ENCODE measurements at regions not wholly inside any gene's neighbourhood (a gene's known extent, or its start where the extent isn't known, plus 50 kb on each side); places are given as distances from the start of the nearest gene placed in this dataset.
A peak's percentile ranks its signal among the peaks of the same experiment; 100 is the strongest.

- TF ChIP-seq ZBTB7A (IDR thresholded peaks at IDR 0.05; ENCODE audit: low read depth) = no peak
These were observed 90.6 kb upstream of the FRMD6 start for GRCh38 chr14:51561141-51561540.

GRCh38 chr14:51562816-51563215 is 88.9 kb upstream of the FRMD6 start:
- TF ChIP-seq TCF12 (IDR thresholded peaks at IDR 0.05; ENCODE audit: low read depth) = no peak
- TF ChIP-seq EP300 (IDR thresholded peaks at IDR 0.05; ENCODE audit: borderline replicate concordance) = no peak
- TF ChIP-seq FOXM1 (IDR thresholded peaks at IDR 0.05; ENCODE audit: borderline replicate concordance, low read depth) = no peak
- no peak for TF ChIP-seq REST (IDR thresholded peaks at IDR 0.05; ENCODE audit: low read depth)
- no peak for TF ChIP-seq TEAD4 (IDR thresholded peaks at IDR 0.05)
- TF ChIP-seq EGR1 (IDR thresholded peaks at IDR 0.05) = no peak
- no peak for TF ChIP-seq USF1 (IDR thresholded peaks at IDR 0.05)
- no peak for TF ChIP-seq YY1 (IDR thresholded peaks at IDR 0.05; ENCODE audit: low read depth)
- TF ChIP-seq CEBPB (IDR thresholded peaks at IDR 0.05) = no peak
- no peak for TF ChIP-seq TAF1 (IDR thresholded peaks at IDR 0.05; ENCODE audit: low read depth)
- TF ChIP-seq RAD21 (IDR thresholded peaks at IDR 0.05; ENCODE audit: low read depth) = no peak

- no peak for TF ChIP-seq MAX (IDR thresholded peaks at IDR 0.05)
- no peak for TF ChIP-seq TAF1 (IDR thresholded peaks at IDR 0.05; ENCODE audit: low read depth)
- TF ChIP-seq ZBTB7A (IDR thresholded peaks at IDR 0.05; ENCODE audit: low read depth) = no peak
- no peak for TF ChIP-seq NFIC (IDR thresholded peaks at IDR 0.05)
- no peak for TF ChIP-seq CREB1 (IDR thresholded peaks at IDR 0.05; ENCODE audit: low read depth)
- no peak for TF ChIP-seq TEAD4 (IDR thresholded peaks at IDR 0.05)
- no peak for TF ChIP-seq EP300 (IDR thresholded peaks at IDR 0.05; ENCODE audit: borderline replicate concordance)
- no peak for TF ChIP-seq EGR1 (IDR thresholded peaks at IDR 0.05)
- no peak for TF ChIP-seq CEBPB (IDR thresholded peaks at IDR 0.05)
- TF ChIP-seq RAD21 (IDR thresholded peaks at IDR 0.05; ENCODE audit: low read depth) = no peak
These were observed 88.2 kb upstream of the FRMD6 start for GRCh38 chr14:51563560-51563959.

GRCh38 chr14:51564460-51564859 is 87.2 kb upstream of the FRMD6 start:
- no peak for TF ChIP-seq TAF1 (IDR thresholded peaks at IDR 0.05; ENCODE audit: low read depth)
- no peak for TF ChIP-seq EGR1 (IDR thresholded peaks at IDR 0.05)
- no peak for TF ChIP-seq EP300 (IDR thresholded peaks at IDR 0.05; ENCODE audit: borderline replicate concordance)
- TF ChIP-seq CREB1 (IDR thresholded peaks at IDR 0.05; ENCODE audit: low read depth) = no peak
- TF ChIP-seq MAX (IDR thresholded peaks at IDR 0.05) = no peak
- no peak for TF ChIP-seq TCF12 (IDR thresholded peaks at IDR 0.05; ENCODE audit: low read depth)
- no peak for TF ChIP-seq REST (IDR thresholded peaks at IDR 0.05; ENCODE audit: low read depth)
- no peak for TF ChIP-seq FOXM1 (IDR thresholded peaks at IDR 0.05; ENCODE audit: borderline replicate concordance, low read depth)
- no peak for TF ChIP-seq USF1 (IDR thresholded peaks at IDR 0.05)
- TF ChIP-seq TEAD4 (IDR thresholded peaks at IDR 0.05) = no peak
- TF ChIP-seq CEBPB (IDR thresholded peaks at IDR 0.05) = no peak
- no peak for TF ChIP-seq RAD21 (IDR thresholded peaks at IDR 0.05; ENCODE audit: low read depth)

GRCh38 chr14:51564986-51565604 is 86.6 kb upstream of the FRMD6 start:
- TF ChIP-seq NFIC (IDR thresholded peaks at IDR 0.05) (peak; percentile 15; the same call in 1 of the 2 replicates), EGR1 (IDR thresholded peaks at IDR 0.05) (no peak), RAD21 (IDR thresholded peaks at IDR 0.05; ENCODE audit: low read depth) (no peak), REST (IDR thresholded peaks at IDR 0.05; ENCODE audit: low read depth) (no peak), ZBTB7A (IDR thresholded peaks at IDR 0.05; ENCODE audit: low read depth) (no peak)
